Neuronal stem cell (in vitro differentiated cells): ENCODE measurements at regions not wholly inside any gene's neighbourhood (a gene's known extent, or its start where the extent isn't known, plus 50 kb on each side); places are given as distances from the start of the nearest gene placed in this dataset.

Source experiments
- DNase-seq: peaks from one replicate; pipeline ENCODE4 v3.0.0-alpha.2; 2013; ENCODE audit warnings: low spot score
- H2AFZ ChIP-seq: one replicate; pipeline ENCODE4 v1.6.1; 2013; ENCODE audit warnings: mild to moderate bottlenecking, low read length, inconsistent platforms
- H2AK5ac ChIP-seq: 2 replicates; pipeline ENCODE4 v1.6.1; 2013; ENCODE audit warnings: low read depth, mild to moderate bottlenecking, inconsistent platforms, low read length, moderate library complexity, mixed read lengths
- H2BK120ac ChIP-seq: 2 replicates; pipeline ENCODE4 v1.6.1; 2013; ENCODE audit warnings: low read depth, mild to moderate bottlenecking, inconsistent platforms, low read length, moderate library complexity, mixed read lengths
- H2BK12ac ChIP-seq: one replicate; pipeline ENCODE4 v1.6.1; 2013; ENCODE audit warnings: low read length, inconsistent platforms
- H2BK15ac ChIP-seq: 2 replicates; pipeline ENCODE4 v1.6.1; 2013; ENCODE audit warnings: mild to moderate bottlenecking, low read length, inconsistent platforms, mixed read lengths
- H2BK5ac ChIP-seq: one replicate; pipeline ENCODE4 v1.6.1; 2013; ENCODE audit warnings: inconsistent platforms, mild to moderate bottlenecking, low read length, moderate library complexity
- H3K14ac ChIP-seq: one replicate; pipeline ENCODE4 v1.6.1; 2013; ENCODE audit warnings: low read length, inconsistent platforms
- H3K18ac ChIP-seq: 2 replicates; pipeline ENCODE4 v1.6.1; 2013; ENCODE audit warnings: low read length, inconsistent platforms
- H3K23ac ChIP-seq: 2 replicates; pipeline ENCODE4 v1.6.1; 2013; ENCODE audit warnings: low read depth, mild to moderate bottlenecking, mixed read lengths, low read length, inconsistent platforms; ENCODE audit not compliant: poor library complexity
- H3K27ac ChIP-seq: replicated peaks from 3 replicates; pipeline ENCODE4 v1.5.1; 2013; ENCODE audit warnings: low read length, inconsistent platforms
- H3K27me3 ChIP-seq, 3 experiments: 2 replicates each; pipeline ENCODE4 v1.6.1; 2013; ENCODE audit warnings: low read length in 3 of 3, mild to moderate bottlenecking in 2 of 3, inconsistent platforms in 1 of 3, low read depth in 1 of 3, mixed read lengths in 1 of 3, moderate library complexity in 1 of 3; ENCODE audit not compliant: control insufficient read depth in 3 of 3, insufficient read depth in 3 of 3
- H3K36me3 ChIP-seq, 2 donors: replicated peaks in 1 of 2; 2 replicates each; pipeline ENCODE4 v1.6.1; 2013; ENCODE audit warnings: low read length in 2 of 2; ENCODE audit not compliant: control insufficient read depth in 2 of 2, insufficient read depth in 2 of 2
- H3K4ac ChIP-seq: 2 replicates; pipeline ENCODE4 v1.6.1; 2013; ENCODE audit warnings: inconsistent platforms, mild to moderate bottlenecking, low read length, moderate library complexity
- H3K4me1 ChIP-seq, 2 donors: 1 replicate in 1 of 2; 2 replicates in 1 of 2; pipeline ENCODE4 v1.6.1; 2013; ENCODE audit warnings: low read length in 2 of 2, low read depth in 1 of 2; ENCODE audit not compliant: control insufficient read depth in 2 of 2, insufficient read depth in 1 of 2
- H3K4me2 ChIP-seq: one replicate; pipeline ENCODE4 v1.6.1; 2013; ENCODE audit warnings: mild to moderate bottlenecking, low read length, inconsistent platforms; ENCODE audit not compliant: insufficient read depth, poor library complexity, severe bottlenecking
- H3K4me3 ChIP-seq, 2 donors: 2 replicates each; pipeline ENCODE4 v1.5.1; 2013; ENCODE audit warnings: low read length in 2 of 2, mild to moderate bottlenecking in 2 of 2, inconsistent platforms in 1 of 2, moderate library complexity in 1 of 2
- H3K79me1 ChIP-seq: one replicate; pipeline ENCODE4 v1.6.1; 2013; ENCODE audit warnings: low read depth, mild to moderate bottlenecking, inconsistent platforms, low read length, moderate library complexity
- H3K9ac ChIP-seq: one replicate; pipeline ENCODE4 v1.6.1; 2013; ENCODE audit warnings: mild to moderate bottlenecking, low read depth, low read length, inconsistent platforms; ENCODE audit not compliant: poor library complexity
- H3K9me3 ChIP-seq, 2 donors: replicated peaks in 1 of 2; 2 replicates each; pipeline versions ENCODE3 to v1.6.1; 2013; ENCODE audit warnings: low read length in 2 of 2, mild to moderate bottlenecking in 2 of 2, inconsistent platforms in 1 of 2, low read depth in 1 of 2, mixed read lengths in 1 of 2, moderate library complexity in 1 of 2; ENCODE audit not compliant: control insufficient read depth in 2 of 2, insufficient read depth in 1 of 2
- H4K8ac ChIP-seq: one replicate; pipeline ENCODE4 v1.6.1; 2013; ENCODE audit warnings: low read depth, mild to moderate bottlenecking, inconsistent platforms, low read length, moderate library complexity
- H4K91ac ChIP-seq: one replicate; pipeline ENCODE4 v1.6.1; 2013; ENCODE audit warnings: low read length, low read depth, mild to moderate bottlenecking, inconsistent platforms; ENCODE audit not compliant: poor library complexity
- WGBS, 2 donors: extraction: QIAGEN DNeasy Blood & Tissue Kit; methylation state at CpG; one replicate each; pipeline ENCODE4 v1.1.7; 2013; ENCODE audit warnings: missing lambda C conversion rate in 2 of 2, mixed read lengths in 1 of 2; ENCODE audit not compliant: insufficient read length in 2 of 2, insufficient replicate concordance in 1 of 2; ENCODE audit errors: extremely low coverage in 2 of 2; 5-methylcytosine and 5-hydroxymethylcytosine counted together

- Histone ChIP-seq H3K36me3 (no peaks in the 10 kb centered on the region), H2BK12ac (no peak overlapping the region), H3K23ac (no peak overlapping the region), H2BK15ac (no peak overlapping the region), H3K18ac (no peak overlapping the region), H4K8ac (no peak overlapping the region), H3K4me2 (no peak overlapping the region), H3K79me1 (no peaks in the 10 kb centered on the region), H3K4ac (no peak overlapping the region), H3K4me3 (no peak overlapping the region), H3K14ac (no peak overlapping the region), H2AFZ (no peak overlapping the region), H2AK5ac (no peak overlapping the region), H4K91ac (no peak overlapping the region), H2BK120ac (no peak overlapping the region), H2BK5ac (no peak overlapping the region), H3K9ac (no peak overlapping the region), H3K9me3 (no peaks in the 10 kb centered on the region), H3K27ac (no peak overlapping the region), H3K4me1 (peaks cover 0 to 12% of the 10 kb centered on the region in 2 donors), H3K27me3 (no peaks in the 10 kb centered on the region)
- WGBS, 2 donors, result no CpG with 5 or more reads among the region's 10 CpGs
- peak; percentile 38 for DNase-seq
Measured at GRCh38 chr7:41051535-41051934, 651.4 kb downstream of the INHBA start.

DNA sequence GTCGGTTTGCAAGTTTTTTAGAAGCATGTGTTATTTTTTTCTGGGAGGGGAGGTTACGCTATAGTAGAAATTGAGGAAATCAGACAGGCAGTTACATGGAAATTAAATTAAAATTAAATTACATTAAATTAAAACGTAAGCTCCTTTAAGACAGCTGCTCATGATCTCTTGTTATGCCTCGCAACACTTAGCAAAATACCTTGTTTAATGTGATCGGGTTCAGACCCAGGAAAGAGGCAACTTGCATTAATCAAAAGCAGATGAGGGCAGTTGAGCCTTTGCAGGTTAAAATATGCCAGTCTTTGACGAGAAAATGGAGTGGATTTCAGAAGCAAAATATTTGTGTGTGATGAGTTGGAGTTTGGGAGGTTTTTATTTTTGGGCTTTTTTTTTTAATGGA, 651.8 kb downstream of the INHBA start:
- no peak overlapping the region for H3K23ac ChIP-seq
- H2AK5ac ChIP-seq, result no peak overlapping the region
- H2BK12ac ChIP-seq, result no peak overlapping the region
- no peak for DNase-seq
- no peak overlapping the region for H4K8ac ChIP-seq
- no peak overlapping the region for H3K4ac ChIP-seq
- no peaks in the 10 kb centered on the region for H3K36me3 ChIP-seq
- peaks cover 0 to 12% of the 10 kb centered on the region in 2 donors for H3K4me1 ChIP-seq
- WGBS, 2 donors, result 100% methylated on average over 1 of the region's 6 CpGs; no CpG with 5 or more reads in 1 of the 2 donors
- no peak overlapping the region for H3K4me3 ChIP-seq
- no peak overlapping the region for H3K4me2 ChIP-seq
- no peak overlapping the region for H2AFZ ChIP-seq
- no peak overlapping the region for H2BK15ac ChIP-seq
- H3K79me1 ChIP-seq, result no peaks in the 10 kb centered on the region
- H4K91ac ChIP-seq, result no peak overlapping the region
- no peak overlapping the region for H3K27ac ChIP-seq
- no peak overlapping the region for H2BK120ac ChIP-seq
- no peak overlapping the region for H2BK5ac ChIP-seq
- H3K18ac ChIP-seq, result no peak overlapping the region
- H3K9ac ChIP-seq, result no peak overlapping the region
- H3K27me3 ChIP-seq, result no peaks in the 10 kb centered on the region
- no peaks in the 10 kb centered on the region for H3K9me3 ChIP-seq
- no peak overlapping the region for H3K14ac ChIP-seq

- WGBS, 2 donors, result no CpG with 5 or more reads among the region's 2 CpGs
- no peak overlapping the region for H2AK5ac ChIP-seq
- H4K8ac ChIP-seq, result no peak overlapping the region
- peaks cover 0 to 12% of the 10 kb centered on the region in 2 donors for H3K4me1 ChIP-seq
- H2AFZ ChIP-seq, result no peak overlapping the region
- H3K4me3 ChIP-seq, result no peak overlapping the region
- no peak overlapping the region for H3K18ac ChIP-seq
- H3K23ac ChIP-seq, result no peak overlapping the region
- H3K14ac ChIP-seq, result no peak overlapping the region
- no peak overlapping the region for H2BK5ac ChIP-seq
- no peak overlapping the region for H3K4ac ChIP-seq
- H3K79me1 ChIP-seq, result no peaks in the 10 kb centered on the region
- H3K4me2 ChIP-seq, result no peak overlapping the region
- H2BK15ac ChIP-seq, result no peak overlapping the region
- H2BK12ac ChIP-seq, result no peak overlapping the region
- DNase-seq, result no peak
- H3K27ac ChIP-seq, result no peak overlapping the region
- H3K9ac ChIP-seq, result no peak overlapping the region
- no peaks in the 10 kb centered on the region for H3K36me3 ChIP-seq
- H3K9me3 ChIP-seq, result peaks cover 0 to 3% of the 10 kb centered on the region in 2 donors
- H4K91ac ChIP-seq, result no peak overlapping the region
- no peak overlapping the region for H2BK120ac ChIP-seq
- H3K27me3 ChIP-seq, result no peaks in the 10 kb centered on the region
Measured at GRCh38 chr7:41048771-41049170, 654.1 kb downstream of the INHBA start.

DNA sequence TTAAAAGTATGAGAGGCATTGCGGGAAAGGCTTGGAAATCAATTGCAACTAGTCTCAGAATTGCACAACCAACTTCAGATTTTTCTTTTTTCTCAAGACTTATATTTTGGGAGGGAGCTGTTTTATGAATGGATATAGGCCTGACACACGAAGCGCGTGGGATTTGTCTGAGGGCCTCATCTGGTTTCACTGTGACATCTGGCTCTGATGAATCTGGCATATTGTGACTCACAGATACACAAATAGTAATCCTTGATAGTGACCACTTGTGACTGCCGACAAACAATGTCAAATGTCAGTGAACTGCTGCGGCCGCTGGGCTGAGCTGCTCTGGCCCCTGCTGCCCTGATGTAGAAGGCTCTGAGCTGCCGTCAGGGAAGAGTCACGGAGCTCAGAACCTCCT, 655.1 kb downstream of the INHBA start:
- H3K18ac ChIP-seq, result no peak overlapping the region
- no peak overlapping the region for H3K4me2 ChIP-seq
- no peak overlapping the region for H4K91ac ChIP-seq
- WGBS, 2 donors, result no CpG with 5 or more reads among the region's 9 CpGs
- H3K27ac ChIP-seq, result no peak overlapping the region
- no peaks in the 10 kb centered on the region for H3K27me3 ChIP-seq
- H2BK15ac ChIP-seq, result no peak overlapping the region
- no peak overlapping the region for H3K23ac ChIP-seq
- H3K36me3 ChIP-seq, result no peaks in the 10 kb centered on the region
- H3K79me1 ChIP-seq, result no peaks in the 10 kb centered on the region
- H2AK5ac ChIP-seq, result peak overlapping the region; percentile 26
- H2BK12ac ChIP-seq, result no peak overlapping the region
- DNase-seq, result no peak
- H4K8ac ChIP-seq, result no peak overlapping the region
- peak overlapping the region; percentile 23 for H2AFZ ChIP-seq
- H3K9ac ChIP-seq, result no peak overlapping the region
- no peak overlapping the region for H3K4me3 ChIP-seq
- no peak overlapping the region for H3K4ac ChIP-seq
- H3K14ac ChIP-seq, result no peak overlapping the region
- H2BK5ac ChIP-seq, result no peak overlapping the region
- H2BK120ac ChIP-seq, result no peak overlapping the region
- H3K9me3 ChIP-seq, result peaks cover 0 to 11% of the 10 kb centered on the region in 2 donors
- H3K4me1 ChIP-seq, result peaks cover 0 to 12% of the 10 kb centered on the region in 2 donors
